ENCODE measurements at regions not wholly inside any gene's neighbourhood (a gene's known extent, or its start where the extent isn't known, plus 50 kb on each side); places are given as distances from the start of the nearest gene placed in this dataset.

DNA sequence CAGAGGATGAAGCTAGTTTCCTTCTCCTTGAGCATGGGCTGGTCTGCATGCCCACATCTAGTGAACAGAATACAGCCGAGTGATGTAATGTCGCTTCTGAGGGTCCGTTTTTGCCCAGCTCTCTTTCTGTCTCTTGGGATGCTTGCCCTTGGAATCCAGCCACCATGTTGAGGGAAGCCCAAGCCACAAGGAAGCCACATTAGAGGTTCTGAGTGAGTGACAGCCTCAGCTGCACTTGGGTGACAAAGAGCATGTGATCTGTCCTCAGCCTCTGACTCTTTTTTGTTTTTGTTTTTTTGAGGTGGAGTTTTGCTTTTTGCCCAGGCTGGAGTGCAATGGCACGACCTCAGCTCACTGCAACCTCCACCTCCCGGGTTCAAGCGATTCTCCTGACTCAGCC is 100.6 kb upstream of the SALL4 start:
- TF ChIP-seq POLR2AphosphoS5 (IDR thresholded peaks at IDR 0.05; ENCODE audit: borderline replicate concordance, low read depth, low read length) (no peak), EZH2 (IDR thresholded peaks at IDR 0.05) (no peak), FOXP2 (optimal IDR thresholded peaks at IDR 0.05; ENCODE audit: control extremely low read depth, extremely low read length, insufficient read depth) (no peak)
